Neural progenitor cell (in vitro differentiated cells): ENCODE measurements at regions not wholly inside any gene's neighbourhood (a gene's known extent, or its start where the extent isn't known, plus 50 kb on each side); places are given as distances from the start of the nearest gene placed in this dataset.

Experiments used
- EZH2 ChIP-seq: fragments of 200-600 bp; sonication (generic); IDR thresholded peaks from 2 replicates; pipeline ENCODE4 v1.6.1; 2017; ENCODE audit warnings: antibody characterized with exemption, mild to moderate bottlenecking, moderate library complexity
- TF ChIP-seq, protein P1 (sequence below): fragments of 200-600 bp; sonication (generic); IDR thresholded peaks from 2 replicates; pipeline ENCODE4 v1.5.1; 2017; ENCODE audit warnings: antibody characterized with exemption, mild to moderate bottlenecking

DNA sequence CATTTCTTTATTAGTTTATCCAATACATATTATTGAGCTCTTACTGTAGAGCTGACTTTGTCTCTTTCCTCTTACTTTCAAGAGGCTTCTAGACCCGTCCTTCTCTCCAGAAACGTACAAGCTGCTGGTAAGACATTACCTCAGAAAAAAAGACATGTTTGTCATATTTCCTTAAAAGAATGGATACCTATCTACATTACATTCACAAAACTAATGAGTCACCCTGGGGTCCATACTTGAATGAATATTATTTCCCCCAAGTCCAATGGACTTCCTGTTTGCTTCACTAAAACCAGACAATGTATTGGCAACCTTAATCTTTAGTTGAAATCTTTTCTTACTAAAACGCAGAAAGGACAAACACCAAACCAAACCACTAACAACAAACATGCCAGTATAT, 176.5 kb upstream of the CLNK start:
- TF ChIP-seq, protein P1, sequence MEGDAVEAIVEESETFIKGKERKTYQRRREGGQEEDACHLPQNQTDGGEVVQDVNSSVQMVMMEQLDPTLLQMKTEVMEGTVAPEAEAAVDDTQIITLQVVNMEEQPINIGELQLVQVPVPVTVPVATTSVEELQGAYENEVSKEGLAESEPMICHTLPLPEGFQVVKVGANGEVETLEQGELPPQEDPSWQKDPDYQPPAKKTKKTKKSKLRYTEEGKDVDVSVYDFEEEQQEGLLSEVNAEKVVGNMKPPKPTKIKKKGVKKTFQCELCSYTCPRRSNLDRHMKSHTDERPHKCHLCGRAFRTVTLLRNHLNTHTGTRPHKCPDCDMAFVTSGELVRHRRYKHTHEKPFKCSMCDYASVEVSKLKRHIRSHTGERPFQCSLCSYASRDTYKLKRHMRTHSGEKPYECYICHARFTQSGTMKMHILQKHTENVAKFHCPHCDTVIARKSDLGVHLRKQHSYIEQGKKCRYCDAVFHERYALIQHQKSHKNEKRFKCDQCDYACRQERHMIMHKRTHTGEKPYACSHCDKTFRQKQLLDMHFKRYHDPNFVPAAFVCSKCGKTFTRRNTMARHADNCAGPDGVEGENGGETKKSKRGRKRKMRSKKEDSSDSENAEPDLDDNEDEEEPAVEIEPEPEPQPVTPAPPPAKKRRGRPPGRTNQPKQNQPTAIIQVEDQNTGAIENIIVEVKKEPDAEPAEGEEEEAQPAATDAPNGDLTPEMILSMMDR: no peak
- no peak for TF ChIP-seq EZH2
